H1 (cell line): ENCODE measurements at regions not wholly inside any gene's neighbourhood (a gene's known extent, or its start where the extent isn't known, plus 50 kb on each side); places are given as distances from the start of the nearest gene placed in this dataset.

Experiments
- CTBP2 ChIP-seq: IDR thresholded peaks from 2 replicates; pipeline ENCODE4 v1.7.0; 2011; ENCODE audit warnings: borderline replicate concordance, mild to moderate bottlenecking, moderate library complexity, mixed read lengths, low read length; ENCODE audit not compliant: insufficient read depth, insufficient read length
- EZH2 ChIP-seq: fragments of 200-600 bp; sonication (generic); IDR thresholded peaks from 2 replicates; pipeline ENCODE4 v1.7.1; 2012; ENCODE audit warnings: low read depth, mild to moderate bottlenecking, moderate library complexity, low read length, inconsistent platforms; ENCODE audit not compliant: severe bottlenecking
- PHF8 ChIP-seq: fragments of 200-600 bp; sonication (generic); conservative IDR thresholded peaks from 2 replicates; pipeline ENCODE4 v1.7.1; 2012; ENCODE audit warnings: low read depth, mild to moderate bottlenecking, inconsistent platforms, low read length, moderate library complexity

DNA sequence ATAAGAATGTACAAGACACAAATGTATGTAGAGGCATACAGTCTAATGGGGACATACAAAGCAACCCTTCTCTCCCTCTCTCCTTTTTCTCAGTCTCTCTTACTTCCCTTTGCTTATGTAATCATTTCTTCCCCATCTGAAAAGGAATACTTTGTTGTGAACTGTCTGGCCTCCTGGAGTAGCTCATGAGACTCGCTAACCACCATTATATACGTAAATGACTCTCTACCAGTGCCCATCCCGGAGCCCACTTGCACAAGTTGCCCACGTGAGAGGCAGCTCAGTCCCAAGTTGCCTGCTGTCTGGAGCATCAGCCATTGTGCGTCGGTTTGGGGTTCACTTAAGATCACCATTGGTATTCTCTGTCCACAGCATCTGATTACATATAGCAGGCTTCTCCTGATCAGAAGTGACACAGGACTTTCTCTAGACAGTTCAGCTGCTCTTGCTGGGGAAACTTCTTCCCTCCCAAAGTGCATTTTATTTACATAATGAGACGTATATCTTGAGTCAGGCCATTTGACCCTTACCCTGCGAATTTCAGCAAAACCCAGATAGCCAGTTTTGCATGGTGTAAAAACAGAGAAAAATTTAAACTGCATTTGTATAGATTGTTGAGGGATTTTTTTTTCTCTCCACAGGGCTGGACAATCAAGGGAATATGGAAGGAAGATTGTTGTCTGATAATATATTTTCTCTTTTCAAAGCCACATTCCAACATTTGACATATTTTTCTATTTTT, 220.7 kb upstream of the EGLN3 start:
- TF ChIP-seq PHF8 (no peak), CTBP2 (no peak), EZH2 (no peak)
